Epithelial cell of prostate (primary cell): ENCODE measurements at regions not wholly inside any gene's neighbourhood (a gene's known extent, or its start where the extent isn't known, plus 50 kb on each side); places are given as distances from the start of the nearest gene placed in this dataset.
A peak's percentile ranks its signal among the peaks of the same experiment; 100 is the strongest.

Experiments used
- DNase-seq: peaks from one replicate; pipeline ENCODE4 v3.0.0-alpha.2; 2011; ENCODE audit warnings: low read depth, low spot score
- H3K27ac ChIP-seq: fragments of 450-650 bp; 2 replicates; pipeline ENCODE4 v1.5.1; 2017; ENCODE audit warnings: mild to moderate bottlenecking

DNA sequence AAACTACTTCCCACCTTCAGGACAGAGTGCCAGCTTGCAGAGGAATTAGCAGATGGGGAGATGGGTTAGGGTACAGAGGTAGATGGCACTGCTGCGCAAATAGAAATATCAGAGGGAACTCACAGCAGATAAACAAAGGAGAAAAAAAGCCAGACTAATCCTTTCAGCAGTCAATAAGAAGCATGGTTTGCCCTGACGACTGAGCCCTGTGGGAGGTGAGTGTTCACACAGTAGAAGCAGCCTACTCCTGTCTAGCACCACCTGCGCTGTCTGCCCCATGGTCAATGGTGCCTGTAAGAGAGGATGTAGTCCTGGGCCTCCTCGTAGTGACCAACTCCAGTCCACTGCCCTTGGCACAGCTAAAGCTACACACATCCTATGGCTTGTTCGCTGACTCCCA, 174.1 kb downstream of the IBTK start:
- no peak for DNase-seq
- no peak overlapping the region for H3K27ac ChIP-seq

GRCh38 chr6:82072751-82073150, 174.8 kb downstream of the IBTK start:
- H3K27ac ChIP-seq: no peak overlapping the region
- DNase-seq: no peak

DNA sequence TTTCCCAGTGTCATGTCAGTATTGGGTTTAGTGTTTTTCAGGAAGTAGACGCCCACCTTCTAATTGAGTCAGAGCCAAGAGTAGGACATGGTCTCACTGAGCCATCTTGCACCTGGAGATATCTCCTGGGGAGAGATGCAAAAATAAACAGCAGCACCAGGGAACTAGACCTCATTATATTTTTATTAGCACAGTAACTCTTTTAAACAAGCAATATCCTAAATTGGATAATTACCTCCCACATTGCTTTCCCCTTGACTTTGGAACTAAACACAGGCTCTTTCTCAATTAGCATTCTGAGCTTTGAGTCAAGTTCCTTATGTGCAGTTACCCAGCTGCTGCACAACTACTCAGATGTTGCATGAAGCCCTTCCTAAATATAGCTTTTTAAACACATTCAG, 175.4 kb downstream of the IBTK start:
- DNase-seq: no peak

GRCh38 chr6:82068721-82069120, 178.8 kb downstream of the IBTK start:
- no peak overlapping the region for H3K27ac ChIP-seq
- no peak for DNase-seq

More for the DNA sequence above, 175.4 kb downstream of the IBTK start:
- H3K27ac ChIP-seq: no peak overlapping the region

DNA sequence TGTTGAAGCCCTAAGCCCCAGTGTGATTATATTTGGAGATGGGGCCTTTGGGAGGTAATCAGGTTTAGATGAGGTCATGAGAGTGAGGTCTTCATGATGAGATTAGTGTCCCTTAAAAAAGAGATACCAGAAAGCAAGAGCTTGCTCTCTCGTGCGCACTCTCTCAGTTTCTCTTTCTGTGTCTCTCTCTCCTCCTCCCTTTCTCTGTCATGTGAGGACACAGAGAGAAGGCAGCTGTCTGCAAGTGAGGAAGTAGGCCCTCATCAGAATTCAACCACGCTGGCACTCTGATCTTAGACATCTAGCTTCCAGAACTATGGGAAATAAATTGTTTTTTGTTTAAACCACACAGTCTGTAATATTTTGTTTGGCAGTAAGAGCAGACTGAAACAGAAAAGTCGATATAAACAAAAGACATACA, 180.5 kb downstream of the IBTK start:
- H3K27ac ChIP-seq: no peak overlapping the region
- DNase-seq: no peak

GRCh38 chr6:82066196-82066595, 181.3 kb downstream of the IBTK start:
- no peak overlapping the region for H3K27ac ChIP-seq
- DNase-seq: no peak

GRCh38 chr6:82063574-82063973, 184.0 kb downstream of the IBTK start:
- no peak for DNase-seq
- no peak overlapping the region for H3K27ac ChIP-seq

GRCh38 chr6:82062219-82062618, 185.3 kb downstream of the IBTK start:
- no peak for DNase-seq

GRCh38 chr6:82057846-82058554, 189.5 kb downstream of the IBTK start:
- no peak for DNase-seq
- H3K27ac ChIP-seq: no peak overlapping the region

More at GRCh38 chr6:82062219-82062618, 185.3 kb downstream of the IBTK start:
- no peak overlapping the region for H3K27ac ChIP-seq

DNA sequence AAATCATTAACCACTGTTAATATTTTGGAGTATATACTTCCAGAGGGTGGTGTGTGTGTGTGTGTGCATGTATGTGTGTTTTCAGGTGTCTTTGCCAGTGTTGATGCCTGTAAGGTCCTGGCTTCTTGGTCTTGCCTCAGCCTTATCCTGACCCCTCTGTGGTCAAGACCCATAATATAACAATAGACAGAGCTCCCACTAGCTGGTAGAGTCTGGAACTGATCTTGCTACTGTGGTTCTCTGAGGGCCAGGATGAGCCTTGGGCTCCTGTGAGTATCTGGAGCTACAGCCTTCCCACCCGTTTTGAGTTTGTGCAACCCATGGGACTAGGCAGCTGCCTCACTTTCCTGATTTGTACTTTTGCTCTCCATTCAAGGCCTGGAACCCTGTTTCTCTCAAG, 191.0 kb downstream of the IBTK start:
- no peak overlapping the region for H3K27ac ChIP-seq
- DNase-seq: no peak

DNA sequence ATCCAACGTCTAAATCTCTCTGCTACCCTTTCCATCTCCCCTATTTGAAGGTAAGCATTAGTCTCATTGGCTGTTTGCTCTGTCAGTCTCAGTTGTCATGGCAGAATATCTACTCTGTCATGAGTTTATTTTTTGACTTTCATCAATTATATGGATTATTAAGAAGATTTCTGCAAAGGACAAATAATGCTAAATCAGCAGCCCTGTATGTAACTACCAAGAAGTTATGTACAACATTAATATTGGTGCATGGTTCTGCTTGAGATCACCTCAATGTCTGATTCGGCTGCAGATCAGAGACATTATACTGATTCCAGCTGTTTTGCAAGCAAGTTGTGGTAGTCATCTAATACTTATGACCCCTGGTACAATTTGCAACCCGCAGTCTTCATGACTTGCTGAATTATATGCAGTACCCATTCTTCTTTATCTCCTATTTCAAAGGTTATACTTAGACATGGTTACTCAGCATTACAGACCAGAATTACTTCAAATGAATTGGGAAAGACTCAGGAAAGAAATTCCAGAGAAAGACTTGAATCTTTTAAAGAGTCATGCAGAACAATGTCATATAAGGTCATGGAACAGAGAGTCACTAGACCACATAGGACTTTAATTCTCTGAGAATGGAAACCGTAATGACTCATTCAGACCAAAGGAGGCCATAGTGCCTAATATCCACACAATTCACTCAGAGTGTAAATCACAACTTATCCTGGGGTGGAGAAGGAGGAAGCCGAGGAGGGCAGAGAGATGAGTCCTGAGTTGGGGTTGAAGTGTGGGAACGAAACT, 201.4 kb downstream of the IBTK start:
- DNase-seq: no peak
- H3K27ac ChIP-seq: no peak overlapping the region

DNA sequence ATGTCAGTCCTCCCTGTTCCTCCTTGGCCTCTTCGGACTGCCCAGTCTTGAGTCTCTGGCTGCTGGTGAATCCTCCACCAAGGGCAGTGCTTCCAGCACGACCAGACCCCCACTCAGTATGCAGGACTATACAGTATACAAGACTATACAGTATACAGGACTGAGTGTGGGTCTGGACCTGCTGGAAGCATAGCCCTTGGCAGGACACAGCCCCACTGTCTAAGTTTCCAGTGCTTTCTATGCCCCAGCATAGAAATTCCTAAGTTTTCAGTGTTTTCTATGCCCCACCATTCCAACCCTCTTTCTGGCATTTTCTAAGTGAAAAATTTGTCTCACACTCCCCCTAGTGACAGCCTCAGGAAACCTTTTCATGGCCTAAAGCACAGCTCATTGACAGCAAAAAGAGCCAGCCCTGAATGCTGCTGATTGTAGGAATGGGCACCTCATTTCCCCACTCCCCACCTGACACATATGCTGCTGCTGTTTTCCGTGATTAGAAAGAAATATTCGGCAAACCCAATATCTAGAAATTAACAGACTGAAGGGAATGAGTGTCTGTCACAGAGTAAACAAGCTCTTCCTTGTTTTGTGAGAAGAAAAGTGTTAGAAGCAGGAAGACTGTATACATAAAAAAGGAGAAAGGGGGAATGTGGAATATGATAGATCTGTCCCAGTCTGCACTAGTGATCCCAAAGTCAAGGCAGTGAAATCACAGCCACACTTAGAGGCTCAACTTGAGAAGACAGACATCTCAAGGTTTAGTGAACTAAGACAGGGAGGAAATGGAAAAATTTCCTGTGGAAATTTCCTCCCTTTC, 206.9 kb downstream of the IBTK start:
- DNase-seq: no peak
- no peak overlapping the region for H3K27ac ChIP-seq

GRCh38 chr6:82038631-82039030, 208.9 kb downstream of the IBTK start:
- H3K27ac ChIP-seq: no peak overlapping the region
- no peak for DNase-seq

- no peak overlapping the region for H3K27ac ChIP-seq
Measured at GRCh38 chr6:82035526-82035925, 212.0 kb downstream of the IBTK start.

DNA sequence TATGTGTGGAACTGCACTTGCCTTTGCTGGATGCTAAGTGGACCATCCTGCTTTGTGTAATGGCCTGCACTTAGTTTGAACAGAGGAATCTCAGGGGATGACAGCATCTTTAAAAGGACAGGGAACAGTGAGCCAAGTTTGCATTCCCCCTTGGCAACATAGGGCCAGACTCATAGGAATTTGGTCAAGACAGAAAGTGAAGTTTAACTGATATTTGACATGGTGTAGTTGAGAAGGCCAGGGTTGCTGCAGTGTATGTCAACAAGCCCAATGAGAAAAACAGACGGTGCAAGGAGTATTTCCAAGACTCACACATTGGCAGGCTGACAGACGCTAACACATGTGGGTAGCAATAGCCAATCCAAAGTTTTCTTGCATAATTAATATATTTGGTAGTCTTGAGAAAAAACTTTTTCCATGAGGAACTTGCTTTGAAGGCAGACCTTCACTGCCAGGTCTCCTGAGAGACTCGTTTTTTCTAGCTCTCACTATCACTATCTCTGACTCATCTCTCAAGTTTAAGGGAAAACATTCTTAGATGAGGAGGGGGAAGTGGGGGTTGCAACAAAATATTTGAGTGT, 213.8 kb downstream of the IBTK start:
- no peak overlapping the region for H3K27ac ChIP-seq
- no peak for DNase-seq

More at GRCh38 chr6:82035526-82035925, 212.0 kb downstream of the IBTK start:
- no peak for DNase-seq

DNA sequence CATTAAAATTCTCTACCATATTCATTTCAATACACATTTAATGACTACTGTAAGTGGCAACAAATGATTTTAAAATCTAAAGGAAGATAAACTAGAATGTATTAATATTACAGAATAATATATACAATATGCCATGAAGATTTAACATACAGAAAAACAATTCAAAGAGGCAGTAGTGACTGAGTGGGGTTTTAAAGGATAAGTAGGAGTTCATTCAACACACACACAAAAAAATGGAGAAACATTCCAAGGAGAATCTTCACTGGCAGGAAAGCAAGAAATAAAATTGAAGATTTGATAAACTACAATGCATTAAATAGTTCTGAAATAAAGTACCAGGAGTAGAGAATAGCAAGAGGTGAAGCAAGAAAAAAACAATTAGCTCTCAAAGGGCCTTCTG, 215.1 kb downstream of the IBTK start:
- no peak overlapping the region for H3K27ac ChIP-seq
- no peak for DNase-seq

- peak overlapping the region; percentile 45 for H3K27ac ChIP-seq
- DNase-seq: no peak
Measured at GRCh38 chr6:82030761-82031503, 216.6 kb downstream of the IBTK start.

- H3K27ac ChIP-seq: peak overlapping the region; percentile 45
- DNase-seq: no peak
Measured at GRCh38 chr6:82030301-82030700, 217.2 kb downstream of the IBTK start.

DNA sequence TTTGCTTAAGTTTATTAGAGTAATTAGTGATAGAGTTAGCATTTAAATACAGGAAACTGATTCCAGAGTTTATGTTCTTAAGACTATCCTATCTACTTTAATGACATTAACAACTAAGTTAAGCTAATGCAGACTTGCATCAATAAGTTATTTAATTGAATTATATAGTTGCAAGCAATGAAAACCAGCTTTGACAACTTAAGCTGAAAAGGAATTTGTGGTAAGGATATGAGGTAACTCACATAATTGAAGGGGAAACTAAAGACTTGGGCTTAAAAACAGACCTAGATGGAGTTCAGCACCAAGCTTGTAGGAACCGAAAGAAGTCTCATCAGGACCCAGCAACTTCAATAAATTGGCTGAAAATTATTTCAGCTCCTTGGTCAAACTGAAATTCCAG, 222.3 kb downstream of the IBTK start:
- no peak overlapping the region for H3K27ac ChIP-seq
- DNase-seq: no peak

- peak overlapping the region; percentile 96 for H3K27ac ChIP-seq
- peak; percentile 73 for DNase-seq
Measured at GRCh38 chr6:82022614-82023129, 224.9 kb downstream of the IBTK start.
